ENCODE measurements at regions not wholly inside any gene's neighbourhood (a gene's known extent, or its start where the extent isn't known, plus 50 kb on each side); places are given as distances from the start of the nearest gene placed in this dataset.

DNA sequence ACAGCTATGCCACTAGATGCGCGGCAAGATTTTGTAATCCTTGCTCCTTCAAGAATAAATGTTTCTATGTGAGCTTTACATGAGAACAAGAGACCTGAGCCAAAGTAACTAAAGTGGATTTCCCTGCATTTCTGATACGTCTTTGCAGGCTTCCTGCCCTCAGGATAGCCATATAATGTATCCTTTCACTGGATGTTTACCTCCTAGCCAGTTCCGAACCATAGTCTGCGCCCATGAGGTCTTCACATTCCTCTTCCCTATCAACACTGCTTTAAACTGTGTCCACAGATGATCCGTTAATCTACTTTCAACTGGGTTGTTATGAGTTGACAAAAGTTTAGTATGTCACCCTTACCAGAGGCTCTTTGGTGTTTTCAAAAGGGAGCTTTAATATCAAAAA, 1889.1 kb upstream of the AGA start:
- ChIA-PET CTCF (no interaction called here), POLR2A (no interaction called here)
- no TSS peak for BruUV-seq (replicated peaks)
- H3K9me3 Mint-ChIP-seq (ENCODE audit: unreplicated experiment): no peaks in the 10 kb centered on the region
- no peak for DNase-seq (ENCODE audit: unreplicated experiment)
- no peak overlapping the region for H3K27ac Mint-ChIP-seq (ENCODE audit: low read depth, unreplicated experiment)
- intact Hi-C loops (cut with micrococcal nuclease): no loop called here
- no peaks in the 10 kb centered on the region for H3K36me3 Mint-ChIP-seq (ENCODE audit: insufficient read depth, unreplicated experiment)
- TF ChIP-seq, protein P1, sequence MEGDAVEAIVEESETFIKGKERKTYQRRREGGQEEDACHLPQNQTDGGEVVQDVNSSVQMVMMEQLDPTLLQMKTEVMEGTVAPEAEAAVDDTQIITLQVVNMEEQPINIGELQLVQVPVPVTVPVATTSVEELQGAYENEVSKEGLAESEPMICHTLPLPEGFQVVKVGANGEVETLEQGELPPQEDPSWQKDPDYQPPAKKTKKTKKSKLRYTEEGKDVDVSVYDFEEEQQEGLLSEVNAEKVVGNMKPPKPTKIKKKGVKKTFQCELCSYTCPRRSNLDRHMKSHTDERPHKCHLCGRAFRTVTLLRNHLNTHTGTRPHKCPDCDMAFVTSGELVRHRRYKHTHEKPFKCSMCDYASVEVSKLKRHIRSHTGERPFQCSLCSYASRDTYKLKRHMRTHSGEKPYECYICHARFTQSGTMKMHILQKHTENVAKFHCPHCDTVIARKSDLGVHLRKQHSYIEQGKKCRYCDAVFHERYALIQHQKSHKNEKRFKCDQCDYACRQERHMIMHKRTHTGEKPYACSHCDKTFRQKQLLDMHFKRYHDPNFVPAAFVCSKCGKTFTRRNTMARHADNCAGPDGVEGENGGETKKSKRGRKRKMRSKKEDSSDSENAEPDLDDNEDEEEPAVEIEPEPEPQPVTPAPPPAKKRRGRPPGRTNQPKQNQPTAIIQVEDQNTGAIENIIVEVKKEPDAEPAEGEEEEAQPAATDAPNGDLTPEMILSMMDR (IDR thresholded peaks at IDR 0.05; ENCODE audit: unreplicated experiment): no peak
- H3K4me3 Mint-ChIP-seq (ENCODE audit: unreplicated experiment): no peak overlapping the region
- H3K27me3 Mint-ChIP-seq (ENCODE audit: insufficient read depth, unreplicated experiment): no peaks in the 10 kb centered on the region
- peaks cover 5% of the 10 kb centered on the region for H3K4me1 Mint-ChIP-seq (ENCODE audit: insufficient read depth, unreplicated experiment)

DNA sequence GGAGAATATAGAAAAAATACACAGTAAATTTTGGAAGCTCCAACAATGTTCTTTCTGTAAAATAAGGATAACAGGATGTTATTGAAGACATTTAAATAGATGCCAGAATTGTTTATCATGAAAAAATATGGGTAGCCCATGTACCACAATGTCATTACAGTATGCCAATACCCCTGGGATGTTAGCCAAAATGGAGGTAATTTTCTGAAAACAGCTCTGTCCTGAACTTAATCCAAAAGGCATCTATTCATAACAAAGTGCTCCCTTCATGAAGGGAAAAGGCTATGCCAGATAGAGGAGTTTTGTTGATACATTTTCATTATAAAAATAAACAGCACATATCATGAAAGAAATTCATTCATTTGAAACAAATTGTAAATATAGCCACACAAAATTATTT, 1902.6 kb upstream of the AGA start:
- CTCF ChIA-PET: no interaction called here
- DNase-seq (ENCODE audit: unreplicated experiment): no peak
- TF ChIP-seq, protein P1 (IDR thresholded peaks at IDR 0.05; ENCODE audit: unreplicated experiment): no peak
- H3K4me1 Mint-ChIP-seq (ENCODE audit: insufficient read depth, unreplicated experiment): no peaks in the 10 kb centered on the region
- no peak overlapping the region for H3K4me3 Mint-ChIP-seq (ENCODE audit: unreplicated experiment)
- no peaks in the 10 kb centered on the region for H3K27me3 Mint-ChIP-seq (ENCODE audit: insufficient read depth, unreplicated experiment)
- H3K9me3 Mint-ChIP-seq (ENCODE audit: unreplicated experiment): no peaks in the 10 kb centered on the region
- no peak overlapping the region for H3K27ac Mint-ChIP-seq (ENCODE audit: low read depth, unreplicated experiment)
- BruUV-seq (replicated peaks): no TSS peak
- intact Hi-C loops (cut with micrococcal nuclease): no loop called here
- POLR2A ChIA-PET: no interaction called here
- H3K36me3 Mint-ChIP-seq (ENCODE audit: insufficient read depth, unreplicated experiment): no peaks in the 10 kb centered on the region

DNA sequence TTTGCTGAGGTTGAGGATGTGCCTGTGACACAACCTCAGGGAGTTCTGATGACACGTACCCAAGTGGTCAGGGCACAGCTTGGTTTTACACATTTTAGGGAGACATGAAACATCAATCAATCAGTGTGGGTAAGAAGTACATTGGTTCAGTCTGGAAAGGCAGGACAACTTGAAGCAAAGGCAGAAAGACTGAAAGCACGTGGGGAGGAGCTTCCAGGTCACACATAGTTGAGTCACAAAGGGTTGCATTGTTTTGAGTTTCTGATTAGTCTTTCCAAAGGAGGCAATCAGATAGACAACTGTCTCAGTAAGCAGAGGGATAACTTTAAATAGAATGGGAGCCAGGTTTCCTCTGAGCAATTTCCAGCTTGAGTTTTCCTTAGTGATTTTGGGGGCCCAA, 1910.0 kb upstream of the AGA start:
- ChIA-PET POLR2A (no interaction called here), CTCF (no interaction called here)
- H3K9me3 Mint-ChIP-seq (ENCODE audit: unreplicated experiment): peaks cover 8% of the 10 kb centered on the region
- no TSS peak for BruUV-seq (replicated peaks)
- no peaks in the 10 kb centered on the region for H3K27me3 Mint-ChIP-seq (ENCODE audit: insufficient read depth, unreplicated experiment)
- DNase-seq (ENCODE audit: unreplicated experiment): no peak
- intact Hi-C loops (cut with micrococcal nuclease): no loop called here
- no peak overlapping the region for H3K4me3 Mint-ChIP-seq (ENCODE audit: unreplicated experiment)
- H3K4me1 Mint-ChIP-seq (ENCODE audit: insufficient read depth, unreplicated experiment): no peaks in the 10 kb centered on the region
- H3K27ac Mint-ChIP-seq (ENCODE audit: low read depth, unreplicated experiment): no peak overlapping the region
- TF ChIP-seq, protein P1 (IDR thresholded peaks at IDR 0.05; ENCODE audit: unreplicated experiment): no peak
- no peaks in the 10 kb centered on the region for H3K36me3 Mint-ChIP-seq (ENCODE audit: insufficient read depth, unreplicated experiment)

DNA sequence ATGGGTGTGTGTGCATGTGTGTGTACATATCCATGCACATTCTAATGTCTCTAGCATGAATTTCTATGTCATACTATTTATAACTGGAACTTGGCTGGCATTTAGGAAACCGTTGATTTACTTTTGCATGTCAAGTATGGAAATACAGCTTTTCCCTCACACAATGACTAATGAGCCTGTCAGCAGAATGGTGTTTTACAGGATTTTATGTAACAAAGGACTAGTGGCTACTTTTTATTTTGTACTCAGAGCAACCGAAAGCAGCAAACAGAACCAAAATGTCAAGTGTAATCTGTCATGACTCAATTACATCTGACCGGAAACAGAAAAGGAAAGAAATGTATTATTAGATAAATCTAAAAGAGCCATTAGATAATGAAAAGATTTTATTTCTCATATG, 1911.5 kb upstream of the AGA start:
- CTCF ChIA-PET: no interaction called here
- Mint-ChIP-seq H3K4me3 (ENCODE audit: unreplicated experiment) (no peak overlapping the region), H3K27me3 (ENCODE audit: insufficient read depth, unreplicated experiment) (no peaks in the 10 kb centered on the region), H3K9me3 (ENCODE audit: unreplicated experiment) (peaks cover 8% of the 10 kb centered on the region), H3K27ac (ENCODE audit: low read depth, unreplicated experiment) (no peak overlapping the region), H3K4me1 (ENCODE audit: insufficient read depth, unreplicated experiment) (no peaks in the 10 kb centered on the region), H3K36me3 (ENCODE audit: insufficient read depth, unreplicated experiment) (no peaks in the 10 kb centered on the region)
- TF ChIP-seq, protein P1 (IDR thresholded peaks at IDR 0.05; ENCODE audit: unreplicated experiment): no peak
- no peak for DNase-seq (ENCODE audit: unreplicated experiment)
- intact Hi-C loops (cut with micrococcal nuclease): no loop called here
- BruUV-seq (replicated peaks): no TSS peak
- POLR2A ChIA-PET: no interaction called here
